ENCODE measurements at regions not wholly inside any gene's neighbourhood (a gene's known extent, or its start where the extent isn't known, plus 50 kb on each side); places are given as distances from the start of the nearest gene placed in this dataset.

DNA sequence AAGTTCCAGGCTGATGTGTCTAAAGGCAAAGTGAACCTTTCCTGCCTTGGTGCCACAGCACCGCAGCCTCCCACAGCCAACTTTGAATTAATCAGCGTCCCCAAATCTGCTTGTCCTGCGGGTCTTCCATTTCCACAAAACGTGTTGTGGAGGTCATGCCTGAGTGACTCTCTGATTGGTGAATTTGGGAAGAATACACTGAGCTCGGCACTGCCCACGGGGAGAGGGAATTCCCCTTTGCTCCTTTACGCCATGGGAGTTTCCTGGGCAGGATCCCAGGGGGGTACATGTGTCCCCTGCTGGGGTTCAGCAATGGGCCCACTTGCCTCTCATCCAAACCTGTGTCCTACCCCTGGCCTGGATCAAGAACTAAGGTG is 90.4 kb downstream of the LHX2 start:
- TF ChIP-seq, protein P1, sequence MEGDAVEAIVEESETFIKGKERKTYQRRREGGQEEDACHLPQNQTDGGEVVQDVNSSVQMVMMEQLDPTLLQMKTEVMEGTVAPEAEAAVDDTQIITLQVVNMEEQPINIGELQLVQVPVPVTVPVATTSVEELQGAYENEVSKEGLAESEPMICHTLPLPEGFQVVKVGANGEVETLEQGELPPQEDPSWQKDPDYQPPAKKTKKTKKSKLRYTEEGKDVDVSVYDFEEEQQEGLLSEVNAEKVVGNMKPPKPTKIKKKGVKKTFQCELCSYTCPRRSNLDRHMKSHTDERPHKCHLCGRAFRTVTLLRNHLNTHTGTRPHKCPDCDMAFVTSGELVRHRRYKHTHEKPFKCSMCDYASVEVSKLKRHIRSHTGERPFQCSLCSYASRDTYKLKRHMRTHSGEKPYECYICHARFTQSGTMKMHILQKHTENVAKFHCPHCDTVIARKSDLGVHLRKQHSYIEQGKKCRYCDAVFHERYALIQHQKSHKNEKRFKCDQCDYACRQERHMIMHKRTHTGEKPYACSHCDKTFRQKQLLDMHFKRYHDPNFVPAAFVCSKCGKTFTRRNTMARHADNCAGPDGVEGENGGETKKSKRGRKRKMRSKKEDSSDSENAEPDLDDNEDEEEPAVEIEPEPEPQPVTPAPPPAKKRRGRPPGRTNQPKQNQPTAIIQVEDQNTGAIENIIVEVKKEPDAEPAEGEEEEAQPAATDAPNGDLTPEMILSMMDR (IDR thresholded peaks at IDR 0.05; ENCODE audit: low read depth, low read length, missing control alignments) = no peak
- H3K4me3 ChIP-seq (ENCODE audit: low read depth, low read length) = no peak overlapping the region

DNA sequence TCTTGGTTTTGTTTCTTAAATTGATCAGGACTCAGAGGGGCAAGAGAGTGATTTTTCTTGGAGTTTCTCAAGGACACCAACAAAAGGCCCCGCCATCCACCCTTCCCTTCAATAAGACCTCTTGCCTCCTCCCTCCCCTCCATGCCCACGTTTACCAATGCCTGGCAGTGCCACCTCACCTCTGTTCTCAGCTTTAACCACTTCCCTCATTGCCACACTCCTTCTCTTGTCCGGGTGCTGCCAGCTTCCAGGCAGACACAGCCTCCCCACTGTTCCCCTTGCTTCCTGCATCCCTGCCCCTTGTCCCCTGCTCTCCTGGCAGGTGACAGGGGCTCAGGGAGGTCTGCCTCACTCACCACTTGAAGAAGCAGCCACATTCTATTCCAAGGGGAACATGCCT is 90.8 kb downstream of the LHX2 start:
- DNase-seq (ENCODE audit: low read depth) = no peak
- TF ChIP-seq, protein P1 (IDR thresholded peaks at IDR 0.05; ENCODE audit: low read depth, low read length, missing control alignments) = no peak
- no peak overlapping the region for H3K4me3 ChIP-seq (ENCODE audit: low read depth, low read length)

More for the DNA sequence above, 90.4 kb downstream of the LHX2 start:
- no peak for DNase-seq (ENCODE audit: low read depth)

DNA sequence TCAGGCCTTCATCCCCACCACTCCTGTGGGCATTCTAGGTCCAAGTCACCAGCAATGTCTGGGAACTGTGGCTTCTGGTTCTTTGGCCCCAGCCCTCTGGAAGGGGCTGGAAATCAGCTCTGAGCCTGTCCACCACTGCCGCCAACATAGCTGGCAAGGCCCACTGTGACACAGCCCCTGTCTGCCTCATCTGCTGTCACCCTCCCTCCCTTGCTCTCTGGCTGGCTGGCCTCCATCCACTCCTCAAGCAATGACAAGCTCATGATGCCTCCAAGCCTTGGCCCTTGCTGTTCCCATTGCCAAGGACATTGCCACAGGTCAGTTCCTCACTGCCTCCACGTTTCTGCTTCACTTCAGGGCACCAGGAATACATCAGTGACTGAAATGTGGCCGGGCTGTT is 93.7 kb downstream of the LHX2 start:
- DNase-seq (ENCODE audit: low read depth) = no peak

DNA sequence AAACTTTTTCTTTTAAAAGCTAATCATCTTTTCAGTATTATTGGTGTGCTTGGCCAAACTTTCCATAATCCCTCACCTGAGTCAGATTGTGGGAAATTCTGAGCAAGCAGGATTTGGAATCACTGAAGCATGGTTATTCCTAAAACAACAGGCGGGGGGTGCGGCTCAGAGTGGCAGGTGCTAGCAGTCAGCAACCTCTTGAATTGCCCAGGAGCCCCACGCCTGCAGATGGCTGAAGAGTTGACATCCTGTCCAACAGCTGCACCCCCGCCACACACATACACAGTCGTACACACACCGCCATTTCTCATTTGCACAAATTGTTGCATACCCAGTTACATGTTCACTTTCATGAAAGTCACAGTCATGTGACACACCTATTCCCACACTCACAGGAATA is 96.6 kb downstream of the LHX2 start:
- DNase-seq (ENCODE audit: low read depth) = no peak
- H3K4me3 ChIP-seq (ENCODE audit: low read depth, low read length) = no peak overlapping the region
- TF ChIP-seq, protein P1 (IDR thresholded peaks at IDR 0.05; ENCODE audit: low read depth, low read length, missing control alignments) = no peak

More for the DNA sequence above, 93.7 kb downstream of the LHX2 start:
- no peak overlapping the region for H3K4me3 ChIP-seq (ENCODE audit: low read depth, low read length)
- TF ChIP-seq, protein P1 (IDR thresholded peaks at IDR 0.05; ENCODE audit: low read depth, low read length, missing control alignments) = no peak

DNA sequence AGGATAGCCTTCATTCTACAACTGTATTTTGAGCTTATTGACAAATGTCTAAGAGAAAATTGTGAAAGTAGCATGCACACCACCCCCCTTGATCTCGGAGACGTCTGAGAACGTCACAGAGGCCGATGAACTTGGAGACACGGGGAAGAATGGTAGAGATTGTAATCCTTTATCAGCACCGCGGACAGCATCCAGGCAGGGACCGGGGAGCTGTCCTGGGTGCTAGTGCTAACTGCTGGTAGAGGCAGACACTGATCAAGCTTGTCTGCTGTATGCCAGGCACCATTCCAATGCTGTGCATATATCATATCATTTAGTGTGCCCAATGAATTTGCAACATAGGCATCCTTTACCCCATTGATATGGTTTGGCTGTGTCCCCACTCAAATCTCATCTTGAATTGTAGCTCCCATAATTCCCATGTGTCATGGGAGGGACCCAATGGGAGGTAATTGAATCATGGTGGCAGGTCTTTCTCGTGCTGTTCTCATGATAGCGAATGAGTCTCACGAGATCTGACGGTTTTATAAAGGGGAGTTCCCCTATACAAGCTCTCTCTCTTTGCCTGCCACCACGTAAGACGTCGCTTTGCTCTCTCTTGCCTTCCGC is 98.8 kb downstream of the LHX2 start:
- DNase-seq (ENCODE audit: low read depth) = no peak
- TF ChIP-seq, protein P1 (IDR thresholded peaks at IDR 0.05; ENCODE audit: low read depth, low read length, missing control alignments) = no peak
- H3K4me3 ChIP-seq (ENCODE audit: low read depth, low read length) = no peak overlapping the region

DNA sequence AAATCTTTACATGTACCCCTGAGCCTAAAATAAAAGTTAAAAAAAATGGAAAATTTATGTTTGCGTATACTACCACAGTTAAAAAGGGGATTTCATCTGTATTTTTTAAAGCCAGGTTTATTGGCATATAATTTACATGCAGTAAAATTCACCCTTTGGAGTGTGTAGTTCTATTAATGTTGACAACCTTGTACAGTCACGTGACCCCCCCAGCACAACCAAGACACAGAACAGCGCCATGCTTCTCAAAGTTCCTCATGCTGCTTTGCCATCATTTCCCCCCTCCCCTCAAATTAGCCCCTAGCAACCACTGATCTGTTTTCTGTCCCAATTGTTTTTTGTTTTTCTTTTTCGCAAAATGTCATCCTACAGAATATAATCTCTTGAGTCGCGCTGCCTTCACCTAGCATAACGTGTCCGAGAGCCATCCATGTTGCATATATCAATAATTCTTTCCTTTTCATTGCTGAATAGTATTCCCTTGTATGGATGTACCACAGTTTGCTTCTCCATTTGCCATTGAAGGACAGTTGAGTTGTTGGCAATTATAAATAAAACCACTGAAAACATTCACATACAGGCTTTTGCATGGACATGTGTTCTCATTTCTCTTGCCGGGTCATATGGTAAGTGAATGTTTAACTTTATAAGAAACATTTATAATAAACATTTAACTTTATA is 105.3 kb downstream of the LHX2 start:
- no peak for DNase-seq (ENCODE audit: low read depth)
- TF ChIP-seq, protein P1 (IDR thresholded peaks at IDR 0.05; ENCODE audit: low read depth, low read length, missing control alignments) = no peak
- H3K4me3 ChIP-seq (ENCODE audit: low read depth, low read length) = no peak overlapping the region

DNA sequence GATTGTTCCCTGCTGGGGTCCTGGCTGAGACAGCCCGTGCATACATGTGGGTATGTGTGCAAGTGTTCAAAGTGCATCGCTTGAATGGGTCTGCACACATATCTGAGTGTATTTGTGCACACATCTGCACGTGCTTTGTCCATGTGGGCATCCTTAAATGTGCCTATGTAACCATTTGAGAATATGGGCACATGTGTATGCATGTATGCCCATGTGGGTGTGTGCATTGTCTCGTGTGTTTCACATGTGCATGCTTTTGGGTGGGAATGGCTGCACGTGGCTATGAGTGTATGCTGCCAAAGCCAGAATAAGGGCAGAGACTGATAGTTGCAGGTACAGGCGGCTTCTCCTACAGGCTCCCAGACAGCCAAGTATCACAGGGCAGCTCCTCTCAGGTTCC is 107.3 kb downstream of the LHX2 start:
- no peak overlapping the region for H3K4me3 ChIP-seq (ENCODE audit: low read depth, low read length)
- DNase-seq (ENCODE audit: low read depth) = no peak
- TF ChIP-seq, protein P1 (IDR thresholded peaks at IDR 0.05; ENCODE audit: low read depth, low read length, missing control alignments) = no peak

Measured in GM12864 (cell line).